ENCODE measurements at regions not wholly inside any gene's neighbourhood (a gene's known extent, or its start where the extent isn't known, plus 50 kb on each side); places are given as distances from the start of the nearest gene placed in this dataset.

DNA sequence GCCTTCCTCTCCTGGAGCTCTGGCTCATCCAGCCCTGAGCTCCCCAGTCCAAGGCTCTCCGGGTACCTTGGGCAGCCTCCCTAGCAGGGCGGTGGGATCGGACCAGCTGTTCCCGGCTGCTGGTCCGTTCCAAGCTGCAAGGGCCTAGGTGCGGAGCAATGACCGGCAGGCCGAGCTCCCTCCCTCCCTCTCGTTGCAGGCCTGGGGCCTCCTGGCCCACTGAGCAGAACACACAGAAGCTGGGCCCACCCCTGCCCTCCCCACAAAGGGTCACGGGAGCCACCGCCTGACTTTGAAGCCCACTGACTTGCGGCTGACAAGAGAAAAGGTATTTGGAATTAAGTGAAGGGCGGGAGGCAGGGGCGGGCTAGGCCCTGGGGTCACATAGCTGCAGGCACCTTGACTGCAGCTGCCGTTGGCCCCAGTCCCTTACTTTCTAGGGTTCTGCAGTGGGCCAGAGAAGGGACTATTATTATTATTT is 104.7 kb upstream of the IER5L start:
- no peak for TF ChIP-seq EZH2phosphoT487 (IDR thresholded peaks at IDR 0.05; ENCODE audit: insufficient read depth, low read depth)
- no peak for TF ChIP-seq EZH2 (IDR thresholded peaks at IDR 0.05; ENCODE audit: insufficient read depth, poor library complexity, severe bottlenecking)

All from GM23248 (cell line).